ENCODE measurements at regions not wholly inside any gene's neighbourhood (a gene's known extent, or its start where the extent isn't known, plus 50 kb on each side); places are given as distances from the start of the nearest gene placed in this dataset.

DNA sequence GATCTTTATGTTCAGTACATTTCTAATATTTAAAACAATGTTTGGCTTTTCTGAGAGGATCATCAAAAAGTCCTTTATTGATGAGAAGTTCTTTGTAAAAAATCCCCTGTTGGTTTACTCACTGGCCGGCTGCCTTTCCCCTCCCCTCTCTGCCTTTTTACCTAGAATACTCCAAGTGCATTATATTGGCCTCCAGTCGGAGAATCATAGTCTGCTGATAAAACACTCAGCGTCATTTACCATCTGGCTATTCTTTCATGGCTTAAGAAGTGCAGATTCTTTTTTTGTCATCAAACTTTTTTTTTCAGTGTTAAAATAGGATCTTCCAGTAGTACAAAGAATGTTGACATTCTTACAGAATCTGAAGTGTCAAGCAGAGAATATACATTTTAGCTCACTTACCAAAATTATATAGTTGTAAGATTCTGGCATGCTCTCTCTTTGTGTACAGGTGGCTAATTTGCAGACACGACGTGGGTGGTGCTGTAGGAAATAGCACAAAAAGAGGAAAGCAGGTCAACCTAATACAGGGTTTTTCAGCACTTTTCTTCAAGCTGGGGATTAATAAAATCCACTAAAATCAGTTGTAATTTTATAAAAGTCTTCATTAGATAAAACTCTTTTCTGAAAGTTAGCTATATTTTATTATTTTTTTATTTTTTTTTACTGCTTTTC, 731.8 kb downstream of the KCTD8 start:
- no peaks in the 10 kb centered on the region for H3K27me3 Mint-ChIP-seq
- no peaks in the 10 kb centered on the region for H3K36me3 Mint-ChIP-seq
- no peaks in the 10 kb centered on the region for H3K4me1 Mint-ChIP-seq (ENCODE audit: low read depth in 2 of 2)
- DNase-seq (ENCODE audit: low spot score) (no peak), ATAC-seq (no peak)
- H3K9me3 Mint-ChIP-seq, result peaks cover 17% of the 10 kb centered on the region
- H3K27ac Mint-ChIP-seq, result no peak overlapping the region
- no peak overlapping the region for H3K4me3 Mint-ChIP-seq

DNA sequence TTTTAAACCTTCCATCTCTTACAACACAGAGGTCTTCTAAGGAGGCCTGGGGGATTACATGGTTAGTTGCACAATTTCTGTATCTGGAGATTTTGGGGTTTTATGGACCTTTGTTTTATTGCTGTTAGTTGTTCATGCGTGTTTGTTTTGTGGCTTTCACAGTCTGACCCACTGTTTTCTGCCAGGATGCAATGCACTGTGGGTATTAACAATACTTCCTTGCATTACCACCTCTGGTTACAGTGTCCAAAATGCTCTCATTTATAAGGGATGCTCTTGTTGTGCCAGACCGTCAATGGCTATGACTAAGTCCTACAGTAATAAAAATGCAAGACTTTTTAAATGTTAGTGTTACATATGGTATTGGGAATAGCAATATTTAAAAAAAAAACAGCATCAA, 730.2 kb downstream of the KCTD8 start:
- H3K4me3 Mint-ChIP-seq, result no peak overlapping the region
- H3K4me1 Mint-ChIP-seq (ENCODE audit: low read depth in 2 of 2), result no peaks in the 10 kb centered on the region

DNA sequence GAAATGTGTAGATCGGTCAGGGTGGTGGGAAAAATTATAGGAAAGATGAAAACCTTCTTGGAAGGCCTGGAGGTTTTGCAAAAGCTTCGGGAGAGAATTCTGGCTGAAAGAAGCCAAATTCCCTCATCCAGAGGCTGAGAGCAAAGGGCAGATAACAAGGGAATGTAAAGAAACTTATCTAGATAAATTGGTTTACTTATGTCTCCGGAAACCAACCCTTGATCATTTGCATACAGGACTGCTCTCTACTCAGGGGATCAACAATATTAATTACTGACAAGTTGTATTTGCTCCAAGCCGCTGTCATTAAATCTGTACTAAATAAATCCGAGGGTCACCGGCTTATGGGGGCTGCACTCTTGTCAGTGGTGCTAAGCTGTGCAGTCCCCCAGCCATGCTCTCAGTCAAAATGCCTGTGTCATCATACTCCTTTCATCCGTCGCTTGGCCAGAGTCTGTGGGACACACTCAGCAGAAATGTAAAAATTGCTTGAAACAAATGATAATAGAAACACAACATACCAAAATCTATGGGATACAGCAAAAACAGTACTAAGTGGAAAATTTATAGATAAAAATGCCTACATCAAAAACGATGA, 715.7 kb downstream of the KCTD8 start:
- no peaks in the 10 kb centered on the region for H3K36me3 Mint-ChIP-seq
- peaks cover 19% of the 10 kb centered on the region for H3K9me3 Mint-ChIP-seq
- no peak for DNase-seq (ENCODE audit: low spot score)
- ATAC-seq, result no peak
- H3K27ac Mint-ChIP-seq, result no peak overlapping the region
- no peaks in the 10 kb centered on the region for H3K4me1 Mint-ChIP-seq (ENCODE audit: low read depth in 2 of 2)
- no peak overlapping the region for H3K4me3 Mint-ChIP-seq
- no peaks in the 10 kb centered on the region for H3K27me3 Mint-ChIP-seq

More for the DNA sequence above, 730.2 kb downstream of the KCTD8 start:
- Mint-ChIP-seq H3K9me3 (peaks cover 10% of the 10 kb centered on the region), H3K27me3 (no peaks in the 10 kb centered on the region), H3K36me3 (no peaks in the 10 kb centered on the region), H3K27ac (no peak overlapping the region)
- no peak for DNase-seq (ENCODE audit: low spot score)
- no peak for ATAC-seq

DNA sequence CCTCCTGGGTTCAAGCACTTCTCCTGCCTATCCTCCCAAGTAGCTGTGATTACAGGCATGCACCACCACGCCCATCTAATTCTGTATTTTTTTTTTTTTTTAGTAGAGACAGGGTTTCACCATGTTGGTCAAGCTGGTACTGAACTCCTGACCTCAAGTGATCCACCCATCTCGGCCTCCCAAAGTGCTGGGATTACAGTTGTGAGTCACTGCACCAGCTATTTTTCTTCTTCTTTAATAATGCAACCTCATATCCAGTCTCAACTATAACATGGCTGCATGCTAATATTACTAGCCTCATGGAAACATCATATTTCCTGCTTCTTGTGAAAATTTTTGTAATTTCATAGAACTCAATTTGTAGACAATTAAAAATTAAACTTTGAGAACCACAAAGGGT, 706.5 kb downstream of the KCTD8 start:
- Mint-ChIP-seq H3K27ac (no peak overlapping the region), H3K4me3 (no peak overlapping the region), H3K9me3 (peaks cover 15% of the 10 kb centered on the region), H3K4me1 (ENCODE audit: low read depth in 2 of 2) (no peaks in the 10 kb centered on the region), H3K27me3 (no peaks in the 10 kb centered on the region), H3K36me3 (peaks cover 6% of the 10 kb centered on the region)
- ATAC-seq (no peak), DNase-seq (ENCODE audit: low spot score) (no peak)

DNA sequence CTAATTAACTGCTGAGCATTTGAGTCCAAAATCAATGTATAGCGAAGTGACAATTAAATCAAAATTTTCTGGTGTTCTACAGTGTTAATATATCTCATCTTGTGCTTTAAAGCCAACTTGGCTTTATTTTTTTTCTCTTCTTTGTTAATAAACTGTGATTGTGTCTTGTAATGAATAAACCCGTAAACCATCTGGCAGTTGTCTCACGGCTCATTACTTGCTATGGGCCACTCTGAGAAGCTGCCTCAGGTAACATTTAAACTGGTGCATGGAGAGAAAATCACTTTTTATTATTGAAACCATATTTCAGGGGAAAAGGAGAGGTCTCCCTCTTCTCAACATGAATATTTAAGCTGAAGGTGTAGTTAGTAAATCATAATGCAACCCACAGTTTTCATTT, 694.0 kb downstream of the KCTD8 start:
- DNase-seq (ENCODE audit: low spot score) (no peak), ATAC-seq (no peak)
- Mint-ChIP-seq H3K4me1 (ENCODE audit: low read depth in 2 of 2) (no peaks in the 10 kb centered on the region), H3K27ac (no peak overlapping the region), H3K4me3 (no peak overlapping the region), H3K9me3 (peaks cover 25% of the 10 kb centered on the region), H3K27me3 (no peaks in the 10 kb centered on the region), H3K36me3 (peaks cover 12% of the 10 kb centered on the region)

DNA sequence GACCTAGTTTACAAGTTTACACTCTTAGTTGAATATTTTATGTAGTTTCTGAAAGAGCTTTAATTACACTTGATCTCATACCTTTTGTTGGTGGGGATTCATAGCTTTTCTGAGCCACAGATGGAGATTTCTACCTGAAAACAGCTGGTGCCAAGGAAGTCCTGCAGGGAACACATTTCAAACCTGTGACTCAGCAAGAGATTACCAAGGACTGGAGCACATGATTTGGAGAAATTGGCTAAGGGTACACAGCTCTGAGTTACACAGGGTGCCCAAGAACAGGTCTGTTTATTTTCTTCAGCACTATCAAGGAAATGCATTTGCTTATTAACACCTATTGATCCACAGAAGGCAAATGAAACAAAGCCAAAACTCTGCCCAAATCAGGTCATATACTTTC, 691.5 kb downstream of the KCTD8 start:
- Mint-ChIP-seq H3K9me3 (peaks cover 22% of the 10 kb centered on the region), H3K4me1 (ENCODE audit: low read depth in 2 of 2) (no peaks in the 10 kb centered on the region), H3K4me3 (no peak overlapping the region), H3K27ac (no peak overlapping the region), H3K36me3 (peaks cover 12% of the 10 kb centered on the region), H3K27me3 (no peaks in the 10 kb centered on the region)
- DNase-seq (ENCODE audit: low spot score) (no peak), ATAC-seq (no peak)

DNA sequence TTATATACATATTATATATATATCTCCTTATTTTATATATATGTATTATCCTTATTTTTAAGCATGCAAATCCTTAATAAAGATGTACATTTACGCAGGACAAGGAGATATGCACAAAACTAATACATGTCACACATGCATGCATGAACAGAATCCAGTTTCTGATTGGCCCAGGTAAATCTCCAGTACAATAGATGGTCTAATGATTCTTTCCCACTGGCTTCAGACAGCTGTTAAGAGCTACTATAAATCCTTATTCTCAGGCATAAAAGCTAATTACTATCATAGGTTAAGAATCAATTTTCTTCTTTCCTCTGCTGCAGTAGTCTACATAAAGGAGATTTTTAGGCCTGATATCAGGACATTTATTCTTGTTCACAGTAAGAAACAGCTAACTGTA, 689.8 kb downstream of the KCTD8 start:
- Mint-ChIP-seq H3K27ac (no peak overlapping the region), H3K4me3 (no peak overlapping the region), H3K36me3 (no peaks in the 10 kb centered on the region), H3K4me1 (ENCODE audit: low read depth in 2 of 2) (no peaks in the 10 kb centered on the region), H3K27me3 (no peaks in the 10 kb centered on the region), H3K9me3 (peaks cover 18% of the 10 kb centered on the region)
- no peak for DNase-seq (ENCODE audit: low spot score)
- no peak for ATAC-seq

DNA sequence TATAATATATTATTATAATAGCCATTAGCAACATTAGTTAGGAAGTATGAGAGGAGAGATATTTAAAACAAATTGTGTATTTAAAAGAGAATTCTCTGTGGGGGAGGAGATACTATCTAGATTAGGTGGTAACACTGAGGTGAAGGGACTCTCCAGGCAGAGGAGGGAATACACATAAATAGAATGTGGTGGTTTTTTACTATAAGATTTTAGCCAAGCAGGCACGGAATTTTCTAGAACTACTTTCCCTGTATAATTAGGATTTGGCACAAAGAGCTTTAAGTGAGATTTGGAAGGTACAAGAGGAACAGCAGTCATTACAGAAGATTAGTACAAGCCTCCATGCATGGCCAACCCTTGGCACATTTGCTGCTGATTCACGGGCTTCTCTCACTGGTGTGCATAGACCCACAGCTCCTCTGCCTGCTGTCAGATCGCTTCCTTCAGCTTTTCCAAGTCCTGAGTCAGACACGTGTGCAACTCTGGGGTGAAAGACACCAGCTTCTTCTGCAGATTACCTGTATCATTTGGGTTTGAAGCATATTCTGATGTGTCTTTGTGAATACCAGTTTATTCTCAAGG, 685.5 kb downstream of the KCTD8 start:
- H3K9me3 Mint-ChIP-seq, result peaks cover 16% of the 10 kb centered on the region
- ATAC-seq, result no peak
- H3K4me1 Mint-ChIP-seq (ENCODE audit: low read depth in 2 of 2), result no peaks in the 10 kb centered on the region

DNA sequence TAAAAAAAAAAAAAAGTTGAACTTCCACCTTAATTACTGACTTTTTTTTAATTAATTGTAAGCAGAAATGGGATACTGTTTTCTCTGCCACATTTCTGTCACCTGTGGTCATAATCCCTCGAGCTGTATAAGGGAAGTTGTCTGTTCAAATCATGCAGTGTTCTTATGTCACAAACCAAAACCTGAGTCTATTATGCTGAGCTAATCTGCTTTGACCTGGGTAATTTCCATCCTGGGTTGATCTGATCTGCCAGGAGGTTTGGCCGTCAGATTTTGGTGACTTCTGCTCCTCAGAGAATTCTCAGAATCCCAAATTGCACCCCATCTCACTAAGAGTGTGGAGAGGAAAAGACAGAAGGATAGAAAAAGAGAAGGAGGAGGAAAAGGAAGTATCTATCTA, 683.1 kb downstream of the KCTD8 start:
- DNase-seq (ENCODE audit: low spot score) (no peak), ATAC-seq (no peak)
- Mint-ChIP-seq H3K27ac (no peak overlapping the region), H3K4me3 (no peak overlapping the region), H3K27me3 (no peaks in the 10 kb centered on the region), H3K9me3 (peaks cover 23% of the 10 kb centered on the region), H3K36me3 (no peaks in the 10 kb centered on the region), H3K4me1 (ENCODE audit: low read depth in 2 of 2) (no peaks in the 10 kb centered on the region)

More for the DNA sequence above, 685.5 kb downstream of the KCTD8 start:
- Mint-ChIP-seq H3K27me3 (no peaks in the 10 kb centered on the region), H3K36me3 (no peaks in the 10 kb centered on the region), H3K4me3 (no peak overlapping the region), H3K27ac (no peak overlapping the region)
- DNase-seq (ENCODE audit: low spot score), result no peak

DNA sequence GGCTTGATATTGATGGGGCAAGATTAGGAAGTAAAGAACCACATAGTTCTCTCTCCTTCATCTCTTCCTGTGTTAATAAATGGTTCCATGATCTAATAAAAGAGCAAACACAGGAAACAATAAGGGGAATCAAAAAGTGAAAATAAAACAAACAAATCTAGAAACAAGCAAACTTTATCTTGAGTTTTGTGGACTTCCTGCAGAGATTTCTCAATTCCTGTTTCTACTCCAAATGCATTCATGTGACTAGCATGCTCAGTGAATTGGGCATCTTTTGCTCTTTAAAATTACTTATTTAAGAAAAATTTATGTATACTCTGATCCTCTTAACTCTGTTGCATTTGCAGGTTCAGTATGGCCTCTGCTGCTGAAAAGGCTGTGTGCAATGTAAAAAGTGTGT, 682.0 kb downstream of the KCTD8 start:
- ATAC-seq (no peak), DNase-seq (ENCODE audit: low spot score) (no peak)
- Mint-ChIP-seq H3K36me3 (no peaks in the 10 kb centered on the region), H3K4me3 (no peak overlapping the region), H3K4me1 (ENCODE audit: low read depth in 2 of 2) (no peaks in the 10 kb centered on the region), H3K27ac (no peak overlapping the region), H3K9me3 (peaks cover 19% of the 10 kb centered on the region), H3K27me3 (no peaks in the 10 kb centered on the region)

DNA sequence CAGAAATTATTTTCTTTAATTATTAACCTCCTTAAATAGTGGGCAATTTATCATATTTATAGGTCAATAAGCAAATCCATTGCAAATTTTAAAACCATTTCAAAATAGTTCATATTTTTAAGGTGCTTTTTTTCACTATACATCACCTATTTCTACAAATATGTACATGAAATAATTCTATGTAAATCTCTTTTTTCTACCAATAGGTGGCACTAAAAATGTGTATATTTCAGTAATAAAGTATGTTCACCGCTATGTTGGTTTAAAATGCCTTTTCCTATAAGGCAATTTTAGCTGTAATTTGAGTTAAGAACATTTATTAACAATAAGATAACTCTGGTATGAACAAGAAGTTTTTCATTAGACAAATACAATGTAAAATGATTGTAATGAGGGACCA, 672.2 kb downstream of the KCTD8 start:
- H3K4me1 Mint-ChIP-seq (ENCODE audit: low read depth in 2 of 2), result no peaks in the 10 kb centered on the region
- H3K9me3 Mint-ChIP-seq, result peaks cover 10% of the 10 kb centered on the region
- H3K27ac Mint-ChIP-seq, result no peak overlapping the region
- no peak overlapping the region for H3K4me3 Mint-ChIP-seq
- H3K36me3 Mint-ChIP-seq, result no peaks in the 10 kb centered on the region
- DNase-seq (ENCODE audit: low spot score) (no peak), ATAC-seq (no peak)
- no peaks in the 10 kb centered on the region for H3K27me3 Mint-ChIP-seq

DNA sequence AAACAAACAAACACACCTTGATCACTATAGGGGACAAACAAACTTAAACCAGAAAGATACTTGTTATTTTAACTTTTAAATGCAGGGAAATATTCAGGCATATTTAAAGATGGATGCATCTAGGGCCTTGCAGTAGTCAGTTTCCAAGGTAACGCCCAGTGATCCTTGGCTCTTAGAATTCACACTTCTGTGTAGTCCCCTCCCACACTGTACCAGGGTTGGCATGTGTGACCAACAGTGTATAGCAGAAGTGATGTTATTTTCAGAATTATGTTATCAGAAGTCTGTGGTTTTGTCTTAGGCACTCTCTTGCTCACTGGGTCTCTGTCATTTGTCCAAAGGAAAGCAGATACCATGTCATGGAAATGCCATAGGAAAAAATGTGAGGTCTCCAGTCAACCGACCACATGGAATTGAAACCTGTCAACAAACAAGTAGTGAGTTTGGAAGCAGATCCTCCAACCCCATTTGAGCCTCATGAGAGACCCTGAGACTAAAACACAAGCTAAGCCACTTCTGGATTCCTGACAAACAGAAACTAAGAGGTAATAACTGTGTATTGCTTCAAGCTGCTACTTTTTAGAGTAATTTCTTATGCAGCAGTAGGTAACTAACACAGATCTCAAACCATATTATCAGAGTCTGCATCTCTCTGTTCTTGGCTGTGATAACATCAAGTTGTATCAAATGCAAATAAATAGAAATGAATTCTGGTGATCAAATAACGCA, 670.3 kb downstream of the KCTD8 start:
- Mint-ChIP-seq H3K4me1 (ENCODE audit: low read depth in 2 of 2) (no peaks in the 10 kb centered on the region), H3K4me3 (no peak overlapping the region), H3K9me3 (peaks cover 10% of the 10 kb centered on the region), H3K27ac (no peak overlapping the region), H3K36me3 (no peaks in the 10 kb centered on the region), H3K27me3 (no peaks in the 10 kb centered on the region)
- ATAC-seq (no peak), DNase-seq (ENCODE audit: low spot score) (no peak)

DNA sequence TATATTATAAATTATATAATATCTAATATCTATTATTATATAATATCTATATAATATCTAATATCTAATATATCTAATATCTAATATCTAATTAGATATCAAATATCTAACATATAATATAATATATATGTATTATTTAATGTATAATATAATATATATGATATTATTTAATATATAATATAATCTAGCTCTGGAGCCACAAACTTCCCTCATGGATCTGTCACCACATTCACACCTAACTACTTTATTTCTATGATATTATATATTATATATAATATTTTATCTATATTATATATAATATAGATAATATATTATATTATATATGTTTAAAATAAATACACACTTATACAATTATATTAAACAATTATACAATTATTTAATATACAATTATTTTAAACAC, 667.5 kb downstream of the KCTD8 start:
- H3K27me3 Mint-ChIP-seq, result no peaks in the 10 kb centered on the region
- no peak overlapping the region for H3K4me3 Mint-ChIP-seq
- DNase-seq (ENCODE audit: low spot score), result no peak
- H3K4me1 Mint-ChIP-seq (ENCODE audit: low read depth in 2 of 2), result no peaks in the 10 kb centered on the region
- ATAC-seq, result no peak
- H3K27ac Mint-ChIP-seq, result no peak overlapping the region
- H3K36me3 Mint-ChIP-seq, result no peaks in the 10 kb centered on the region
- peaks cover 17% of the 10 kb centered on the region for H3K9me3 Mint-ChIP-seq

DNA sequence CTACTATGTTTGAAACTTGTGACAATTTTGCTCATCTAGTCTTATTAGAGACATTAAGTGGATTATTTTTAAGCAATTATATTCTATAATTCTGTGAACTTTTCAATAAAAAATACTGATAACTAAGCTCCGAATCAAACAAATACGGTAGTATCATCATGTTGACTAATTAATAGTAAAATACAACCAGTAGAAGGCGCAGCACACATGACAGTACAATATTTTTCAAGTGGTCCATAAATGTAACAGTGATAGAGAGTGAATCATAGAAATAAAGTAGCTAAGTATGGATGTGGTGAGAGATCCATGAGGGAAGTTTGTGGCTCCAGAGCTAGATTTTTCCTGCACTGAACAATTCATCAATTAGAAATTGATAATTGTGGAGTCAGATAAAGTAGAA, 666.2 kb downstream of the KCTD8 start:
- ATAC-seq (no peak), DNase-seq (ENCODE audit: low spot score) (no peak)
- H3K27ac Mint-ChIP-seq, result no peak overlapping the region
- no peak overlapping the region for H3K4me3 Mint-ChIP-seq
- H3K36me3 Mint-ChIP-seq, result no peaks in the 10 kb centered on the region
- H3K4me1 Mint-ChIP-seq (ENCODE audit: low read depth in 2 of 2), result no peaks in the 10 kb centered on the region
- peaks cover 17% of the 10 kb centered on the region for H3K9me3 Mint-ChIP-seq
- H3K27me3 Mint-ChIP-seq, result no peaks in the 10 kb centered on the region

All from natural killer cell treated with Interleukin-12 subunit alpha and Interleukin-12 subunit beta and Interleukin-15 and Interleukin-18, amount 100 ng/mL, for 72 hours (primary cell).